ENCODE measurements at regions not wholly inside any gene's neighbourhood (a gene's known extent, or its start where the extent isn't known, plus 50 kb on each side); places are given as distances from the start of the nearest gene placed in this dataset.

GRCh38 chr3:106699122-106699521 is 678.1 kb upstream of the CCDC54 start:
- no peak overlapping the region for H3K27ac ChIP-seq (ENCODE audit: low read length)
- H3K27me3 ChIP-seq (ENCODE audit: control insufficient read depth, insufficient read depth, low read length), result no peaks in the 10 kb centered on the region
- no peaks in the 10 kb centered on the region for H3K4me1 ChIP-seq (ENCODE audit: control insufficient read depth, insufficient read depth, low read length)
- no peaks in the 10 kb centered on the region for H3K36me3 ChIP-seq (ENCODE audit: control insufficient read depth, insufficient read depth, low read length)
- WGBS (ENCODE audit: insufficient coverage, low lambda C conversion rate), result 40% methylated on average over 1 of the region's 5 CpGs
- H3K4me3 ChIP-seq (ENCODE audit: low read length), result no peak overlapping the region
- DNase-seq, result no peak
- no peaks in the 10 kb centered on the region for H3K9me3 ChIP-seq (ENCODE audit: control insufficient read depth, low read depth, low read length)

GRCh38 chr3:106700981-106701380 is 676.3 kb upstream of the CCDC54 start:
- H3K4me1 ChIP-seq (ENCODE audit: control insufficient read depth, insufficient read depth, low read length), result no peaks in the 10 kb centered on the region
- no peak overlapping the region for H3K4me3 ChIP-seq (ENCODE audit: low read length)
- no peaks in the 10 kb centered on the region for H3K36me3 ChIP-seq (ENCODE audit: control insufficient read depth, insufficient read depth, low read length)
- no peak for DNase-seq
- H3K27ac ChIP-seq (ENCODE audit: low read length), result no peak overlapping the region
- no CpG with 5 or more reads among the region's 1 CpG for WGBS (ENCODE audit: insufficient coverage, low lambda C conversion rate)
- no peaks in the 10 kb centered on the region for H3K9me3 ChIP-seq (ENCODE audit: control insufficient read depth, low read depth, low read length)
- H3K27me3 ChIP-seq (ENCODE audit: control insufficient read depth, insufficient read depth, low read length), result no peaks in the 10 kb centered on the region

DNA sequence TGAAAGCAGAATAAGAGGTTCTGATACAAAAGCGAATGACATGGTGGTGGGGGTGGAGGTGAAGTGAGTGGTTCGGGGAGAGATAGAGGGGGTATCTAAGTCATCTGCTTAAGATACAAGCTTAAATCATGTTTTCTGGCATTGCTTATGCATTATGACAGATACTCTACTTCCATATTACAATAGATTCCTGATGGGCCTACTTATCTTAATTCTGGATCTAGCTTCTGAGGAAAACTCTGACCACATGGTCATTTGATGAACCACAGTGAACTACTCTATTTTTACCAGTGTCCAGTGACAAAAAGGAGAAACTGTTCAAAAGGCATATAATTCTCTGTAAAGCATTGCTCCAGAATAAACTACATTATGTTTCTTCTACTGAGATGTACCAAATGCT is 673.7 kb upstream of the CCDC54 start:
- Histone ChIP-seq H3K36me3 (ENCODE audit: control insufficient read depth, insufficient read depth, low read length) (no peaks in the 10 kb centered on the region), H3K4me1 (ENCODE audit: control insufficient read depth, insufficient read depth, low read length) (no peaks in the 10 kb centered on the region), H3K9me3 (ENCODE audit: control insufficient read depth, low read depth, low read length) (no peaks in the 10 kb centered on the region), H3K27me3 (ENCODE audit: control insufficient read depth, insufficient read depth, low read length) (no peaks in the 10 kb centered on the region), H3K4me3 (ENCODE audit: low read length) (no peak overlapping the region), H3K27ac (ENCODE audit: low read length) (no peak overlapping the region)
- WGBS (ENCODE audit: insufficient coverage, low lambda C conversion rate), result no CpG with 5 or more reads among the region's 2 CpGs
- no peak for DNase-seq

- no peak for DNase-seq
- H3K4me3 ChIP-seq (ENCODE audit: low read length), result no peak overlapping the region
- H3K27ac ChIP-seq (ENCODE audit: low read length), result no peak overlapping the region
- H3K27me3 ChIP-seq (ENCODE audit: control insufficient read depth, insufficient read depth, low read length), result no peaks in the 10 kb centered on the region
- 100% methylated on average over 1 of the region's 1 CpG for WGBS (ENCODE audit: insufficient coverage, low lambda C conversion rate)
- no peaks in the 10 kb centered on the region for H3K9me3 ChIP-seq (ENCODE audit: control insufficient read depth, low read depth, low read length)
- H3K4me1 ChIP-seq (ENCODE audit: control insufficient read depth, insufficient read depth, low read length), result no peaks in the 10 kb centered on the region
- no peaks in the 10 kb centered on the region for H3K36me3 ChIP-seq (ENCODE audit: control insufficient read depth, insufficient read depth, low read length)
These were observed 669.9 kb upstream of the CCDC54 start for GRCh38 chr3:106707347-106707746.

DNA sequence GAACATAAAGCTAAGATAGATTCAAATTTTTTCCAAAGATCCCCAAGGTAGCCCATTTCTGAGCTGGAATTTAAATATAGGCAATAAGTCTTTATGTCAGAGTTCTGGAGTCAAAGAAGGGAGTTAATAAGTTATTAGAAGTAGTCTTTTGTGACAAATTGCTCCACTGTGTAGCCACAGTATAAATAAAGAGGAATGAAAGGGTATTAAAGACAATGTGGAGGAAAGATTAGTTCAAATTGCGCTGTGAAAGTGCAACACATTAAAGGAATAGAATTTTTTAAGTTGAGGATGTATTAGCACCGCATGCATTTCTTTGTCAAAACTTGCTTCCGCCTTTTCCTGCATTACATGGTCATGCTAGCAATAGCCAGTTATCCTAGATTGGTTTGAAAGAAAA is 666.6 kb upstream of the CCDC54 start:
- no peaks in the 10 kb centered on the region for H3K36me3 ChIP-seq (ENCODE audit: control insufficient read depth, insufficient read depth, low read length)
- H3K27me3 ChIP-seq (ENCODE audit: control insufficient read depth, insufficient read depth, low read length), result no peaks in the 10 kb centered on the region
- WGBS (ENCODE audit: insufficient coverage, low lambda C conversion rate), result no CpG with 5 or more reads among the region's 3 CpGs
- no peak overlapping the region for H3K27ac ChIP-seq (ENCODE audit: low read length)
- DNase-seq, result no peak
- H3K4me3 ChIP-seq (ENCODE audit: low read length), result no peak overlapping the region
- H3K4me1 ChIP-seq (ENCODE audit: control insufficient read depth, insufficient read depth, low read length), result no peaks in the 10 kb centered on the region
- H3K9me3 ChIP-seq (ENCODE audit: control insufficient read depth, low read depth, low read length), result no peaks in the 10 kb centered on the region

GRCh38 chr3:106711650-106712049 is 665.6 kb upstream of the CCDC54 start:
- no peak for DNase-seq
- H3K27ac ChIP-seq (ENCODE audit: low read length), result no peak overlapping the region
- no peak overlapping the region for H3K4me3 ChIP-seq (ENCODE audit: low read length)
- no peaks in the 10 kb centered on the region for H3K27me3 ChIP-seq (ENCODE audit: control insufficient read depth, insufficient read depth, low read length)
- H3K9me3 ChIP-seq (ENCODE audit: control insufficient read depth, low read depth, low read length), result no peaks in the 10 kb centered on the region
- WGBS (ENCODE audit: insufficient coverage, low lambda C conversion rate), result no CpG with 5 or more reads among the region's 1 CpG
- no peaks in the 10 kb centered on the region for H3K36me3 ChIP-seq (ENCODE audit: control insufficient read depth, insufficient read depth, low read length)
- H3K4me1 ChIP-seq (ENCODE audit: control insufficient read depth, insufficient read depth, low read length), result no peaks in the 10 kb centered on the region

- no peaks in the 10 kb centered on the region for H3K4me1 ChIP-seq (ENCODE audit: control insufficient read depth, insufficient read depth, low read length)
- no peaks in the 10 kb centered on the region for H3K27me3 ChIP-seq (ENCODE audit: control insufficient read depth, insufficient read depth, low read length)
- H3K36me3 ChIP-seq (ENCODE audit: control insufficient read depth, insufficient read depth, low read length), result no peaks in the 10 kb centered on the region
- H3K27ac ChIP-seq (ENCODE audit: low read length), result no peak overlapping the region
- no peak overlapping the region for H3K4me3 ChIP-seq (ENCODE audit: low read length)
- H3K9me3 ChIP-seq (ENCODE audit: control insufficient read depth, low read depth, low read length), result no peaks in the 10 kb centered on the region
- DNase-seq, result no peak
These were observed 662.8 kb upstream of the CCDC54 start for GRCh38 chr3:106714400-106714799.

DNA sequence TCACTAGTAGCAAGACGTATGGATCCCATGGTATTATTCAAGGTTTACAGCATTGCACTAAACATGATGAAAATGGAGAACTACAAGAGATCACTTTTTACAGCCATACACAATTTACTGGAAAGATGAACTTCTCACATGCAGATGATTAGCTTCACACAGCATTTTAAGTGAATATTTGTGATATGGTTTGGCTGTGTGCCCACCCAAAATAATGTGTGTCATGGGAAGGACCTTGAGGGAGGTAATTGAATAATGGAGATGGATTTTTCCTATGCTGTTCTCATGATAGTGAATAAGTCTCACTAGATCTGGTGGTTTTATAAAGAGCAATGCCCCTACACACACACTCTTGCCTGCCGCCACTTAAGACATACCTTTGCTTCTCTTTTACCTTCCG is 662.0 kb upstream of the CCDC54 start:
- no peaks in the 10 kb centered on the region for H3K4me1 ChIP-seq (ENCODE audit: control insufficient read depth, insufficient read depth, low read length)
- no peak overlapping the region for H3K27ac ChIP-seq (ENCODE audit: low read length)
- no peaks in the 10 kb centered on the region for H3K9me3 ChIP-seq (ENCODE audit: control insufficient read depth, low read depth, low read length)
- DNase-seq, result no peak
- H3K4me3 ChIP-seq (ENCODE audit: low read length), result no peak overlapping the region
- H3K27me3 ChIP-seq (ENCODE audit: control insufficient read depth, insufficient read depth, low read length), result no peaks in the 10 kb centered on the region
- H3K36me3 ChIP-seq (ENCODE audit: control insufficient read depth, insufficient read depth, low read length), result no peaks in the 10 kb centered on the region
- WGBS (ENCODE audit: insufficient coverage, low lambda C conversion rate), result 100% methylated on average over 1 of the region's 3 CpGs

DNA sequence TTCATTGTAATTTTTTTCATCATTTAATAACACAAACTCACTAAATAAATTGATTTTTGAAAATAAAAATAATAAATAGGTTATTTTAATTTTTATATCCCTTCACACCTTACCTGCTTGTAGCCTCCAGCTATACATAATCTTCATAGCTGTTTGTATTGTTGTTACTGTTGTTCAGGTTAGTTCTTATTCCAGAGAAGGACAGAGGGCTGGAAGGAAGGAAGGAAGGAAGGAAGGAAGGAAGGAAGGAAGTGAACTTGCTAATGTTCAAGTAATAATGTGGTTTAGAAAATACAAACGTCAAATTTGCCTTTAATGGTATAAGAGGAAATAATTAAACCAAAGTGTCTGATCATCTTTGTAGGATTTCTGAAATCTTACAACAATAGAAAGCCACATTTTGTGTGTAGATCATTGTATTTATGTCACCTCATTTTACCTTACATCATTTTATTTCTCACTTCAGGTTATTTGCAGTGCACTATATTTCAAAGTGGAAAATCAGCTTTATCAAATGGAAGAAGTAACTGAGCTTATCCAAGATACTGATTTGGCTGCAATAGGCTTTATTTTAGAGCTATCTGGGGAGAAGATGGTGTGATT is 660.0 kb upstream of the CCDC54 start:
- H3K4me3 ChIP-seq (ENCODE audit: low read length), result no peak overlapping the region
- no peaks in the 10 kb centered on the region for H3K27me3 ChIP-seq (ENCODE audit: control insufficient read depth, insufficient read depth, low read length)
- WGBS (ENCODE audit: insufficient coverage, low lambda C conversion rate), result 67% methylated on average over 1 of the region's 1 CpG

DNA sequence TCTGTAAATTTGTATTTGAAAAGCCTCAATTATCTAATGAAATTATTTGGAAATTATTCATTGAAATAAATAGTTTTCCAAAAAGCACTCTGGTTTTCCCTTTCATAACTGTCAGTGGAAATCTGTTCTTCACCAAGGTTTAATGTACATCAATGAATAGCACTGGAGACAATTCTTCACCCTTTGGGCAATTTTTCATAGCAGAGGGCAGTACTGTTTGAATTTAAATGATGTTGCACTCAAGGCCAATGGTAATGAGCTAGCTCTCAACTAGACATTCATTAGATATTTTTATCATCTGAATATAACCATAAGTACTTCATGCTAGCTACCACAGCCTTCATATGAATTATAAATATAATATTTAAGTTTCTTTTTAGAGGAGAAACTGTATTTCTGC is 658.2 kb upstream of the CCDC54 start:
- H3K27ac ChIP-seq (ENCODE audit: low read length), result no peak overlapping the region
- H3K36me3 ChIP-seq (ENCODE audit: control insufficient read depth, insufficient read depth, low read length), result no peaks in the 10 kb centered on the region
- no peaks in the 10 kb centered on the region for H3K27me3 ChIP-seq (ENCODE audit: control insufficient read depth, insufficient read depth, low read length)
- H3K4me1 ChIP-seq (ENCODE audit: control insufficient read depth, insufficient read depth, low read length), result no peaks in the 10 kb centered on the region
- peaks cover 6% of the 10 kb centered on the region for H3K9me3 ChIP-seq (ENCODE audit: control insufficient read depth, low read depth, low read length)
- no peak overlapping the region for H3K4me3 ChIP-seq (ENCODE audit: low read length)
- no peak for DNase-seq

More for the DNA sequence above, 660.0 kb upstream of the CCDC54 start:
- Histone ChIP-seq H3K9me3 (ENCODE audit: control insufficient read depth, low read depth, low read length) (peaks cover 6% of the 10 kb centered on the region), H3K4me1 (ENCODE audit: control insufficient read depth, insufficient read depth, low read length) (no peaks in the 10 kb centered on the region), H3K36me3 (ENCODE audit: control insufficient read depth, insufficient read depth, low read length) (no peaks in the 10 kb centered on the region), H3K27ac (ENCODE audit: low read length) (no peak overlapping the region)
- DNase-seq, result no peak

DNA sequence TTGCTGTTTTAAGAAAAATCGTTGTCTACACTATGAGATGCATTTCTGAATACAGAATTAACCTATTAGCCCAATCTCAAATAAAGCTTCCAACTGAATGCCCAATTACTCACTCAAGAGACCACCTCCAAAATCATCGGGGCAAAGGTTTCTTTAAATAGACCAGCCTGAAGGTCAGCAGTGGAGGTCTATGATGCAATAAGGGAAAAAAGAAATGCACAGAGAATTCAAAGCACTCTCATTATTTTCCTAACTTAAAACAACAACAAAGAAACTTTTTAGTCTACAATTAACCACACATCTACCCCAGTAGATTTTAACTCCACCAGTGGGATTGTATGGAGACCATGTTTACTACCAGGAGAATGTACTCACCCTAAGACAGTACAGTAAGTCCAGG is 657.7 kb upstream of the CCDC54 start:
- Histone ChIP-seq H3K27me3 (ENCODE audit: control insufficient read depth, insufficient read depth, low read length) (no peaks in the 10 kb centered on the region), H3K27ac (ENCODE audit: low read length) (no peak overlapping the region), H3K4me1 (ENCODE audit: control insufficient read depth, insufficient read depth, low read length) (no peaks in the 10 kb centered on the region), H3K9me3 (ENCODE audit: control insufficient read depth, low read depth, low read length) (peaks cover 6% of the 10 kb centered on the region), H3K36me3 (ENCODE audit: control insufficient read depth, insufficient read depth, low read length) (no peaks in the 10 kb centered on the region), H3K4me3 (ENCODE audit: low read length) (no peak overlapping the region)
- WGBS (ENCODE audit: insufficient coverage, low lambda C conversion rate), result no CpG with 5 or more reads among the region's 2 CpGs
- DNase-seq, result no peak
